ENCODE measurements at regions not wholly inside any gene's neighbourhood (a gene's known extent, or its start where the extent isn't known, plus 50 kb on each side); places are given as distances from the start of the nearest gene placed in this dataset.

DNA sequence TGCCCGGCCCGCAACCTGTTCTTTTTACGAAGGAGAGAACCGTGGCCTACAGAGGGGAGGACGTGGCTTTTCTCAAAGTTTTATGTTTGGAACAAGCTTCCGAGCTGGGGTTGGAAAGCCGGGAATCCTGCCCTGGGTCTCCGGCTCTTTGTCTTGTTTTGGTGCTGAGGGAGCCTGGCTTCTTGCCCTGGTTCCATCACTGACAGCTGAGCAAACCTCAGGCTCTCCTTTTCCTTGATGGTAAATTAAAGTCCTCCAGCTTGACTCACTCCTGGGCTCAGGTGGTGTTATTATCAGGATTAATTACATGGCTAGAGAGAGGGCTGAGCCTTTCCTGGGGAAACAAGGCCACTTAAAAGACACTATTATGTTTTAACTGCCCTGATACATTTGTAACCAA, 289.5 kb upstream of the RGMA start:
- Histone ChIP-seq H3K9me3 (no peaks in the 10 kb centered on the region), H3K27me3 (replicated peaks in 1 of 7) (peaks cover 0 to 7% (median 0%) of the 10 kb centered on the region in 7 donors), H3K27ac (no peak overlapping the region), H3K4me1 (no peaks in the 10 kb centered on the region), H3K4me3 (no peak overlapping the region), H3K36me3 (no peaks in the 10 kb centered on the region)
- intact Hi-C loops (cut with DNase I; ENCODE audit: low total_unique reads): no loop called here
- no peak for DNase-seq
- 80 to 92% (median 88%) methylated on average over 8 of the region's 8 CpGs for WGBS, 5 donors
- TF ChIP-seq POLR2AphosphoS5 (IDR thresholded peaks at IDR 0.05) (no peak), POLR2A (IDR thresholded peaks at IDR 0.05) (no peak)
- TF ChIP-seq, protein P1, sequence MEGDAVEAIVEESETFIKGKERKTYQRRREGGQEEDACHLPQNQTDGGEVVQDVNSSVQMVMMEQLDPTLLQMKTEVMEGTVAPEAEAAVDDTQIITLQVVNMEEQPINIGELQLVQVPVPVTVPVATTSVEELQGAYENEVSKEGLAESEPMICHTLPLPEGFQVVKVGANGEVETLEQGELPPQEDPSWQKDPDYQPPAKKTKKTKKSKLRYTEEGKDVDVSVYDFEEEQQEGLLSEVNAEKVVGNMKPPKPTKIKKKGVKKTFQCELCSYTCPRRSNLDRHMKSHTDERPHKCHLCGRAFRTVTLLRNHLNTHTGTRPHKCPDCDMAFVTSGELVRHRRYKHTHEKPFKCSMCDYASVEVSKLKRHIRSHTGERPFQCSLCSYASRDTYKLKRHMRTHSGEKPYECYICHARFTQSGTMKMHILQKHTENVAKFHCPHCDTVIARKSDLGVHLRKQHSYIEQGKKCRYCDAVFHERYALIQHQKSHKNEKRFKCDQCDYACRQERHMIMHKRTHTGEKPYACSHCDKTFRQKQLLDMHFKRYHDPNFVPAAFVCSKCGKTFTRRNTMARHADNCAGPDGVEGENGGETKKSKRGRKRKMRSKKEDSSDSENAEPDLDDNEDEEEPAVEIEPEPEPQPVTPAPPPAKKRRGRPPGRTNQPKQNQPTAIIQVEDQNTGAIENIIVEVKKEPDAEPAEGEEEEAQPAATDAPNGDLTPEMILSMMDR (IDR thresholded peaks at IDR 0.05 in 8 of 11, conservative IDR thresholded peaks at IDR 0.05 in 3 of 11): no peak

DNA sequence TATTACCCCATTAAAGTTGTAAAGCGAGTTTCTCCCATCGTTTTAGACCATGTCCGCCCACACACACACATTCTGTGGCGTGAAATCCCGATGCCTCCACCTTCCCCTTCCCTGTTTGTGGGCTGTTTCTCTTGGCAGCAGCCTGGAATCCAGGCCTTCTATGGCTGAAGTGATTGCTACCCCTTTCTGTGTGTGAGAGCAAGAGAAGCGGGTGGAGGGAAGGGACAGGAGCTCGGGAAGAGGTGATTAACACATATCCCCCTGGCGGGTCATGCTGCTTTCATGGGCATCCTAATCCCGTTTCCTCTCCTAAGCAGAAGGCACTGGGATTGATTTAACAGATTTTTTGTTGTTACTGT, 283.8 kb upstream of the RGMA start:
- Histone ChIP-seq H3K27ac (no peak overlapping the region), H3K27me3 (replicated peaks in 1 of 7) (peaks cover 0 to 16% (median 0%) of the 10 kb centered on the region in 7 donors), H3K36me3 (no peaks in the 10 kb centered on the region), H3K4me1 (no peaks in the 10 kb centered on the region), H3K9me3 (no peaks in the 10 kb centered on the region), H3K4me3 (no peak overlapping the region)
- 75 to 85% (median 80%) methylated on average over 9 of the region's 9 CpGs for WGBS, 5 donors
- intact Hi-C loops (cut with DNase I; ENCODE audit: low total_unique reads): no loop called here
- DNase-seq: no peak
- no peak for TF ChIP-seq POLR2AphosphoS5 (IDR thresholded peaks at IDR 0.05)
- TF ChIP-seq POLR2A (IDR thresholded peaks at IDR 0.05): no peak
- TF ChIP-seq, protein P1 (IDR thresholded peaks at IDR 0.05 in 8 of 11, conservative IDR thresholded peaks at IDR 0.05 in 3 of 11): no peak

DNA sequence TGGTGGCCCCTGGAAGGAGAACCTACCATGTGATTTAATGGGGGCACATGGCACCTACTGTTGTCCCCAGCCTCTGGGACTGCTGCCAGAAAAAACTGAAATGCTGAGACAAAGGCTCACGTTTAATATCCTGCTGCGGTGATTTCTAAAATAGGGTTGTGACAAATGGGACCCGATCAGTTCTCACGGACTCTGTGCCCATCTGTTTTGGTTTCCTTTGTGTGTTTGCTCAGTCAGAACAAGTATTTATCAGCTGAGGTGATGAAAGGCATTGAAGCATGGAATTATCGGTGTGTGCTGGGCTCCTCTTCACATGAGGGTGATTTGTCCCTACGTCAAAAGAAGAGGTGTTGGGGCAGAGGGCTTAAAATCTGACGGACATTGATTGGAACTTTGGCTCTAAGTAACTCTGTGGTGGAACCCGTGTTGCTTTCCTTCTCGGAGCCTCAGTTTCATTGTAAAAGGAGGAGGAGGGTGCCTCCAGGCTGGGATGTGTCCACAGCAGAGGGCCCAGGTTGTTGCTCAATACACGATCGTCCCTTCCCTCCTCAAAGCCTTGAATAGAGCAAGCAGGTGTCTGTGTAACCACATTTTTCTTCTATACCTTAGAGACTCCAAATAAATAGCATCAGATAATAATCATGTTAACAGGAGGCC, 283.3 kb upstream of the RGMA start:
- H3K36me3 ChIP-seq: no peaks in the 10 kb centered on the region
- TF ChIP-seq POLR2A (IDR thresholded peaks at IDR 0.05): no peak
- TF ChIP-seq, protein P1 (IDR thresholded peaks at IDR 0.05 in 8 of 11, conservative IDR thresholded peaks at IDR 0.05 in 3 of 11): no peak
- no peak for TF ChIP-seq POLR2AphosphoS5 (IDR thresholded peaks at IDR 0.05)
- H3K4me3 ChIP-seq: no peak overlapping the region
- no peaks in the 10 kb centered on the region for H3K9me3 ChIP-seq
- intact Hi-C loops (cut with DNase I; ENCODE audit: low total_unique reads): no loop called here
- no peak overlapping the region for H3K27ac ChIP-seq
- no peaks in the 10 kb centered on the region for H3K4me1 ChIP-seq
- no peak for DNase-seq
- peaks cover 0 to 16% (median 0%) of the 10 kb centered on the region in 7 donors for H3K27me3 ChIP-seq (replicated peaks in 1 of 7)
- 67 to 78% (median 72%) methylated on average over 11 of the region's 11 CpGs for WGBS, 5 donors

DNA sequence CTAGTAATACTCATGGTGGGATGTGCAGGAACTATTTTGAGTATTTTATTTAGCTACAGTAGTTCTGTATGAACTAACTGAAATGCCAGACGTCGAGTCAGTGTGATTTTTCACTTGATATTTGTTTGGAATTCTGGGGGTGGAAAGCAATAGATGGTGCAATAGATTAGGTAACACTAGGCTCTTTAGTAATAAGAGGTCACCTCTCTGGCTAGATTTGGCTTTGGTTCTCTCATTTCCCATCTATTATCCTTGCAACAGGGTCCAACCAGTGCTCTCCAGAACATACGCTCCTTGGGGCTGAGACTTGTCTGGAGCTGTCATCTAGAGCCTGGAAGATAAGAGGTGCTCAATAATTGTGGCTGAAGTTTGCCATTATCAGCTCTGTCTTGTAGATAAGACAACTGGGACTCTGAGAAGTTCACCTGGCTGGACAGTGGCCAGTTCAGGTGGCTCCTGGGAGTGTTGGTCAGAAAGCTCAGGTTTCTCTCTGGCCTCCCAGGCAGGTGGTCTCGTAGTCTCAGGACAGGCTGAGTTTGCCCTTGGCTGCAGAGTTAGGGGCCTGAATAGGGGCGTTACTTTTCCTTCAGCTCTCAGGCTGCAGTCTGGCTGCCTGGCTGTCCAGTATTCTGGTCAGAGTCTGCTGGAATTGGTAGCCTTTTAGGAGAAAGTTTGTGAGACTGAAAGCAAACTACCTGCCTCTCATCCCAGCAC, 277.5 kb upstream of the RGMA start:
- Histone ChIP-seq H3K27ac (no peak overlapping the region), H3K9me3 (no peaks in the 10 kb centered on the region), H3K4me3 (no peak overlapping the region), H3K36me3 (no peaks in the 10 kb centered on the region), H3K27me3 (replicated peaks in 1 of 7) (peaks cover 0 to 37% (median 0%) of the 10 kb centered on the region in 7 donors), H3K4me1 (no peaks in the 10 kb centered on the region)
- TF ChIP-seq POLR2AphosphoS5 (IDR thresholded peaks at IDR 0.05): no peak
- TF ChIP-seq, protein P1 (IDR thresholded peaks at IDR 0.05 in 8 of 11, conservative IDR thresholded peaks at IDR 0.05 in 3 of 11): no peak
- DNase-seq: no peak
- intact Hi-C loops (cut with DNase I; ENCODE audit: low total_unique reads): no loop called here
- WGBS, 5 donors: 59 to 84% (median 70%) methylated on average over 5 of the region's 5 CpGs

Measured in spleen (tissue), 11 donors.